Cardiac fibroblast (primary cell): ENCODE measurements at regions not wholly inside any gene's neighbourhood (a gene's known extent, or its start where the extent isn't known, plus 50 kb on each side); places are given as distances from the start of the nearest gene placed in this dataset.
"Not testable (repeated sequence)": the region's sequence is repeated elsewhere in the genome, so short reads cannot be mapped to it uniquely, and the experiment has no call there.

Source experiments
- DNase-seq, 2 donors: peaks; one replicate each; pipeline versions ENCODE4 v3.0.0 to v3.0.0-alpha.2; 2010; ENCODE audit warnings: low read depth in 2 of 2
- H3K4me3 ChIP-seq, 2 donors: replicated peaks in 1 of 2; 1 replicate in 1 of 2; 2 replicates in 1 of 2; pipeline ENCODE4 v1.5.1; 2011; ENCODE audit warnings: low read depth in 2 of 2, low read length in 2 of 2, mild to moderate bottlenecking in 2 of 2, moderate library complexity in 1 of 2

- H3K4me3 ChIP-seq: not testable (repeated sequence)
Measured at GRCh38 chr2:111489460-111489859, 368.7 kb downstream of the BCL2L11 start.

DNA sequence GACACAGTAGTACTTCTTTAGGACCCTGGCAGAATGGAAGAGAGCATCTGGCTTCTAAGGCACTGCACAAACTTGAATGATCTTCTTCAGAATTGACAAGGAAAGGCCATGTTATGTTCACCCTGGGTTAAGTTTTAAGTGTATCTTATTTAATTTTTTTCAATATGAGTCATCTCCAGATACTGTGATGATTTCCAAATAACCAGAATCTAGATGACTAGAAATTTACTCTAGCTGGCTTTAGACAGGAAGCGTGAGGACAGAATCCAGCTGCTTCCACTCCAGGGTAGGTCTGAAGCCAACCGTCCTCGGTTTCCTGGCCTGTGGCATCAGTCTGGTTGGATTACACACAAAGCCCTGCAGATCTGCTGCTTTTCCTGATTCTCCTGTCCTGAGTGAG lies 370.5 kb downstream of the BCL2L11 start:
- DNase-seq, H3K4me3 ChIP-seq: not testable (repeated sequence)

More at GRCh38 chr2:111489460-111489859, 368.7 kb downstream of the BCL2L11 start:
- DNase-seq: not testable (repeated sequence)

GRCh38 chr2:111491614-111492013 lies 370.9 kb downstream of the BCL2L11 start:
- peak overlapping the region in 1 of 2 donors; percentile 18 for H3K4me3 ChIP-seq
- not testable (repeated sequence) for DNase-seq

GRCh38 chr2:111492995-111493719 lies 372.4 kb downstream of the BCL2L11 start:
- peak; percentile 28 to 43 for DNase-seq
- H3K4me3 ChIP-seq: peak overlapping the region; percentile 38 to 60

- peak overlapping the region; percentile 38 to 60 for H3K4me3 ChIP-seq
- DNase-seq: peak in 1 of 2 donors; percentile 22
Measured at GRCh38 chr2:111493720-111494078, 373.0 kb downstream of the BCL2L11 start.

- not testable (repeated sequence) for DNase-seq
- H3K4me3 ChIP-seq: peak overlapping the region; percentile 38 to 53
Measured at GRCh38 chr2:111494288-111494980, 373.7 kb downstream of the BCL2L11 start.

GRCh38 chr2:111494981-111495315 lies 374.2 kb downstream of the BCL2L11 start:
- peak overlapping the region; percentile 38 to 53 for H3K4me3 ChIP-seq
- DNase-seq: not testable (repeated sequence)

- H3K4me3 ChIP-seq: not testable (repeated sequence)
- peak; percentile 30 to 77 for DNase-seq
Measured at GRCh38 chr2:111495636-111496035, 374.9 kb downstream of the BCL2L11 start.

DNA sequence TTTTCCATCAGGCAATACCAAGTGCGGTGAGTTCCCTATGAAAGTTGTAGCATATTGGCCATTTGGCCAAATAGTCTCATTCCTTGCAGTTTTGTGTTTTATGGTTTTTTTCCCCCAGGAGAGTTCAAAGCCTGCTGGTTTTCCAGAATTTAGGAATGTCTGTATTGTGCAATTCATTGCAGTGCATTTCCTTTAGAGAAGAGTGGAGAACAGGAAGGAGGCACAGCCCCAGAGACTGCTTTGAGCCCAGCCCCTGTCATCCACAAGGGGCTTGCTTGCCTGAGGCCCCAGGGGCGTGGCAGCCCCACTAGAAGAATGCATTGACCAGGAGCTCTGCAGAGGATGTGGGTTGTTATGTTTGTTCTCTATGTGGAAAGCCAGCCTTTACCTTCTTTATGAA lies 375.5 kb downstream of the BCL2L11 start:
- DNase-seq: peak; percentile 37 to 74
- not testable (repeated sequence) for H3K4me3 ChIP-seq

GRCh38 chr2:111496860-111497259 lies 376.1 kb downstream of the BCL2L11 start:
- not testable (repeated sequence) for H3K4me3 ChIP-seq, DNase-seq

- not testable (repeated sequence) for H3K4me3 ChIP-seq
- peak; percentile 69 to 71 for DNase-seq
Measured at GRCh38 chr2:111497270-111497669, 376.6 kb downstream of the BCL2L11 start.

GRCh38 chr2:111500536-111501062 lies 379.9 kb downstream of the BCL2L11 start:
- not testable (repeated sequence) for H3K4me3 ChIP-seq
- DNase-seq: peak in 1 of 2 donors; percentile 62

- H3K4me3 ChIP-seq: not testable (repeated sequence)
- peak in 1 of 2 donors; percentile 21 for DNase-seq
Measured at GRCh38 chr2:111503844-111504570, 380.0 kb downstream of the ANAPC1 start.

DNA sequence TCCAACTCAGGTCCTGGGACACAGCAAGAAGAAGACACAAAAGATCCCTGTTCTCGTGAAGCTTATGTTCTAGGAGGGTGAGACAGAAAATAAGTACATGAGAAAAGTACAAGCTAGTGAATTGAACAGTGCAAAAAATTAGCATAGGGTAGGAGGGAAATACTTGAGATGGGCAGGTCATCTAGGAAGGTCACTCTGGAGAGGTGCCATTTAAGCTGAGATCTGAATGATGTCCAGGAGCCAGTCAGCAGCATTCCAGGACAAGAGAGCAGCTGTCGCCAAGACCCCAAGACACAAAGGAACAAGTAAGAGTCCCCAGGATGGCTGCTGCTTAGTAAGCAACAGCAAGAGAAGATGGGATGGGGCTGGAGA lies 379.4 kb downstream of the ANAPC1 start:
- H3K4me3 ChIP-seq: not testable (repeated sequence)
- peak in 1 of 2 donors; percentile 33 for DNase-seq

GRCh38 chr2:111505267-111505666 lies 378.7 kb downstream of the ANAPC1 start:
- not testable (repeated sequence) for DNase-seq

DNA sequence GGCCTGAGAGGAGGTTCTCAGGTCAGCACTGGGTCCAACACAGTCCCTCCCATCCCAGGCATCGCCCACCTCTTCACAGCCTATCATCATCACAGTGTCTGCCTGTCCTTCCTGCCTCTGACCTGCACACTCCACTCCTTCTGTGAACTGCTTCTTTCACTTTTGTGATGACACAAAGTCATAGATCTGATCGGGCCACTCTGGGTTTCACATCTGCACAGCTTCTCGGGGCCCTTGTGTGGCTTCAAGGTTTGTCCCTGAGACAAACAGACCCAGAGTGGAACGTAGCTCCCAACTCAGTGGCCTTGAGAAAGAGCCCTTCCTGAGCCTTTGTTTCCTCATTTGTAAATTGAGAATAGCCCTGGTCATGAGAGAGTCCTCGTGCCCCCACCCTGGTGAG lies 377.1 kb downstream of the ANAPC1 start:
- not testable (repeated sequence) for DNase-seq, H3K4me3 ChIP-seq

More at GRCh38 chr2:111505267-111505666, 378.7 kb downstream of the ANAPC1 start:
- H3K4me3 ChIP-seq: not testable (repeated sequence)

DNA sequence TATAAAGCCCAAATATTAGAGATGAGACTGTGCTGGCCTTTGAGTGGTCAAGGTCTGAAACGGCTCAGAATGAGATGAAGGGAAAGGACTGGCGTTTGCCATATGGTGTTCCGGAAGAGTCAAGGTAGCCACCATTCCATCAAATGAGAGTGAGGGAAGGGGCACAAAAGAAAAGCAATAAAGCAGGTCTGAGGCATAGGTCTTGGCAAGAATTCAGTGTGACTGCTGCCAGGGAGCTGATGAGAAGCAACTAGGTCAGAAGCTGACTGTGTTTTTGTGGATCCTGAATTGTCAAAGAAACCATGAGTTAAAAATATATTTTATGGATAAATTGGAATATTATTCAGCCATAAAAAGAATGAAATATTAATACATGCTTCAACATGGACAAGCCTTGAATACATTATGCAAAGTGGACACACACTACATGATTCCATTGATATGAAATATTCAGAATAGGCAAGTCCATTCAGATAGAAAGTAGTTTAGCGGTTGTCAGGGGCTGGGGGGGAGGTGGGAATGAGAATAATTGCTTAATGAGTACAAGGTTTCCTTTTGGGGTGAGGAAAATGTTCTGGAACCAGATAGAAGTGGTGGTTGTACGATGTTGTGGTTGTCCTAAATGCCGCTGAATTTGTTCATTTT lies 374.6 kb downstream of the ANAPC1 start:
- H3K4me3 ChIP-seq, DNase-seq: not testable (repeated sequence)

DNA sequence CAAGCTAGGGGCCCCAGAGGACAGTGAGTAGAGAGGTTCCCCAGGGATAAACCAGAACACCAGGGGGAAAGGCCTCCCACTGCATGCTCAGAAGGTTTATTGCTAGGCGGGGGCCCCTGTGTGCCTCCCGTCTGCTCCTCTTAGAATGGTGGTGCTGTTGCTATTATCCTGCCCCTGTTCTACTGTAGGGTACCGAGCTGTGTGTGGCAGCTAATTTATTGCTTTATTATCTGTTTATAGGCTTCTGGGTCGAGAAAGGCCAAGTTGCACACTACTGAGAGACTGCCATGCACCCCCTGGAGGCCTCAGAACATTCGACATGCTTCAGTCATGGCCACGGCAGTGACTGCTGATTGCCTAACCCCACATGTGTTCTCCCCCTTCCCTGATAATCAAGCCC lies 373.6 kb downstream of the ANAPC1 start:
- DNase-seq, H3K4me3 ChIP-seq: not testable (repeated sequence)
